ENCODE measurements at regions not wholly inside any gene's neighbourhood (a gene's known extent, or its start where the extent isn't known, plus 50 kb on each side); places are given as distances from the start of the nearest gene placed in this dataset.

- H3K27me3 Mint-ChIP-seq (ENCODE audit: low read depth), result peaks cover 2% of the 10 kb centered on the region
- H3K4me3 Mint-ChIP-seq (ENCODE audit: unreplicated experiment), result no peak overlapping the region
- H3K36me3 Mint-ChIP-seq (ENCODE audit: low read depth), result no peaks in the 10 kb centered on the region
- DNase-seq (ENCODE audit: low spot score), result no peak
- peaks cover 25% of the 10 kb centered on the region for H3K4me1 Mint-ChIP-seq (ENCODE audit: low read depth)
- no peaks in the 10 kb centered on the region for H3K9me3 Mint-ChIP-seq (ENCODE audit: low read depth)
- H3K27ac Mint-ChIP-seq (ENCODE audit: unreplicated experiment), result no peak overlapping the region
- TF ChIP-seq CTCF (IDR thresholded peaks at IDR 0.05), result no peak
Observed at GRCh38 chr9:21685502-21685901, 116.9 kb upstream of the MTAP start.

- Mint-ChIP-seq H3K27ac (ENCODE audit: unreplicated experiment) (no peak overlapping the region), H3K4me1 (ENCODE audit: low read depth) (peaks cover 25% of the 10 kb centered on the region), H3K36me3 (ENCODE audit: low read depth) (no peaks in the 10 kb centered on the region), H3K9me3 (ENCODE audit: low read depth) (no peaks in the 10 kb centered on the region), H3K4me3 (ENCODE audit: unreplicated experiment) (no peak overlapping the region), H3K27me3 (ENCODE audit: low read depth) (peaks cover 3% of the 10 kb centered on the region)
- TF ChIP-seq CTCF (IDR thresholded peaks at IDR 0.05), result no peak
- DNase-seq (ENCODE audit: low spot score), result no peak
Observed at GRCh38 chr9:21686738-21687137, 115.7 kb upstream of the MTAP start.

DNA sequence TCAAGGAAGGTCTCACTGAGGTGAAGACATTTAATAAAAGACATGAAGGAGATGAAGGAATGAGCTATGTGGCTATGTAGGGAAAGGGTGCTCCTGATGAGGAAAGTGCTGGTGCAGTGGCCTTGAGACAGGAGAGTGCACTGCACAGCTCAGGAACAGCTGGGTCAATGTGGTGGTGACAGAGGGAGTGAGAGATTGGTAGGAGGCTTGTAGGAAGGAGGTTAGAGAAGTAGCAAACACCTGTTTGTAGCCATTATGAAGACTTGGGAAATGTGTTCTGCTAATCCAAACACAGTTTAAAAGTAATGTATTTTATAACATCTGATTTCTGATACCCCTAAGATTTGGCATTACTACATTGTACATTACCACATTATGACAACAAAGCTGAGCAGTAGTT, 115.1 kb upstream of the MTAP start:
- no peak overlapping the region for H3K27ac Mint-ChIP-seq (ENCODE audit: unreplicated experiment)
- H3K4me1 Mint-ChIP-seq (ENCODE audit: low read depth), result peaks cover 25% of the 10 kb centered on the region
- H3K36me3 Mint-ChIP-seq (ENCODE audit: low read depth), result no peaks in the 10 kb centered on the region
- no peak for DNase-seq (ENCODE audit: low spot score)
- H3K27me3 Mint-ChIP-seq (ENCODE audit: low read depth), result peaks cover 8% of the 10 kb centered on the region
- H3K9me3 Mint-ChIP-seq (ENCODE audit: low read depth), result no peaks in the 10 kb centered on the region
- no peak for TF ChIP-seq CTCF (IDR thresholded peaks at IDR 0.05)
- H3K4me3 Mint-ChIP-seq (ENCODE audit: unreplicated experiment), result no peak overlapping the region

- Mint-ChIP-seq H3K4me1 (ENCODE audit: low read depth) (peaks cover 25% of the 10 kb centered on the region), H3K4me3 (ENCODE audit: unreplicated experiment) (no peak overlapping the region), H3K9me3 (ENCODE audit: low read depth) (no peaks in the 10 kb centered on the region), H3K27me3 (ENCODE audit: low read depth) (peaks cover 8% of the 10 kb centered on the region), H3K27ac (ENCODE audit: unreplicated experiment) (peak overlapping the region; percentile 82), H3K36me3 (ENCODE audit: low read depth) (no peaks in the 10 kb centered on the region)
- TF ChIP-seq CTCF (IDR thresholded peaks at IDR 0.05), result no peak
- DNase-seq (ENCODE audit: low spot score), result no peak
Observed at GRCh38 chr9:21688108-21689102, 114.0 kb upstream of the MTAP start.

DNA sequence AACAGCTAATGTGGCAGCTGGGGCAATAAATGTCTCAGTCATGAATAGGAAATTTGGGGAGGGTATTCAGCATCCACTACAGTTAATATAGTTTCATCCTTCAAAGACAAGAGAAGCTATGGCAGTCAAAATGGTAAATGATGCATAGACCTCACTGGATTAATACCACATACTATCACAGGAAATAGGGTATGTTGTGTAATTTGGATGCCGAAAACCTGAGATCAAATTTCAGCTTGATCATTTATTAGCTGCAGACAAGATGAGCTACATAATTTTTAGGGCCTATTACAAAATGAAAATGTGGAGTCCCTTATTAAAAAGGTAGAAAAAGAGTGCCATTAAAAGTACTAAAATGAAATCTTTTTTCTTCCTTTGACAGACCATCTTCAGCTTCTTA, 112.6 kb upstream of the MTAP start:
- H3K9me3 Mint-ChIP-seq (ENCODE audit: low read depth), result no peaks in the 10 kb centered on the region
- H3K27ac Mint-ChIP-seq (ENCODE audit: unreplicated experiment), result no peak overlapping the region
- no peak for TF ChIP-seq CTCF (IDR thresholded peaks at IDR 0.05)
- no peak for DNase-seq (ENCODE audit: low spot score)
- peaks cover 23% of the 10 kb centered on the region for H3K4me1 Mint-ChIP-seq (ENCODE audit: low read depth)
- no peak overlapping the region for H3K4me3 Mint-ChIP-seq (ENCODE audit: unreplicated experiment)
- peaks cover 10% of the 10 kb centered on the region for H3K27me3 Mint-ChIP-seq (ENCODE audit: low read depth)
- no peaks in the 10 kb centered on the region for H3K36me3 Mint-ChIP-seq (ENCODE audit: low read depth)
